ENCODE measurements at regions not wholly inside any gene's neighbourhood (a gene's known extent, or its start where the extent isn't known, plus 50 kb on each side); places are given as distances from the start of the nearest gene placed in this dataset.

- peaks cover 0 to 5% (median 0%) of the 10 kb centered on the region in 4 donors for H3K4me1 ChIP-seq
- 91% methylated on average over 6 of the region's 6 CpGs for WGBS, 2 donors
- no peak for DNase-seq
- no peaks in the 10 kb centered on the region for H3K27me3 ChIP-seq
- TF ChIP-seq EP300 (IDR thresholded peaks at IDR 0.05) = no peak
- no peak for TF ChIP-seq POLR2A (IDR thresholded peaks at IDR 0.05)
- TF ChIP-seq, protein P1, sequence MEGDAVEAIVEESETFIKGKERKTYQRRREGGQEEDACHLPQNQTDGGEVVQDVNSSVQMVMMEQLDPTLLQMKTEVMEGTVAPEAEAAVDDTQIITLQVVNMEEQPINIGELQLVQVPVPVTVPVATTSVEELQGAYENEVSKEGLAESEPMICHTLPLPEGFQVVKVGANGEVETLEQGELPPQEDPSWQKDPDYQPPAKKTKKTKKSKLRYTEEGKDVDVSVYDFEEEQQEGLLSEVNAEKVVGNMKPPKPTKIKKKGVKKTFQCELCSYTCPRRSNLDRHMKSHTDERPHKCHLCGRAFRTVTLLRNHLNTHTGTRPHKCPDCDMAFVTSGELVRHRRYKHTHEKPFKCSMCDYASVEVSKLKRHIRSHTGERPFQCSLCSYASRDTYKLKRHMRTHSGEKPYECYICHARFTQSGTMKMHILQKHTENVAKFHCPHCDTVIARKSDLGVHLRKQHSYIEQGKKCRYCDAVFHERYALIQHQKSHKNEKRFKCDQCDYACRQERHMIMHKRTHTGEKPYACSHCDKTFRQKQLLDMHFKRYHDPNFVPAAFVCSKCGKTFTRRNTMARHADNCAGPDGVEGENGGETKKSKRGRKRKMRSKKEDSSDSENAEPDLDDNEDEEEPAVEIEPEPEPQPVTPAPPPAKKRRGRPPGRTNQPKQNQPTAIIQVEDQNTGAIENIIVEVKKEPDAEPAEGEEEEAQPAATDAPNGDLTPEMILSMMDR (IDR thresholded peaks at IDR 0.05) = no peak
- no peak for TF ChIP-seq POLR2AphosphoS5 (IDR thresholded peaks at IDR 0.05)
- H3K9me3 ChIP-seq = no peaks in the 10 kb centered on the region
- intact Hi-C loops (cut with DNase I) = no loop called here
- no peaks in the 10 kb centered on the region for H3K36me3 ChIP-seq
- no peak overlapping the region for H3K4me3 ChIP-seq
- no peak overlapping the region for H3K27ac ChIP-seq
These were observed 291.0 kb upstream of the ACVR2A start for GRCh38 chr2:147553775-147554271.

GRCh38 chr2:147550995-147551731 is 293.7 kb upstream of the ACVR2A start:
- TF ChIP-seq POLR2AphosphoS5 (IDR thresholded peaks at IDR 0.05) (no peak), EP300 (IDR thresholded peaks at IDR 0.05) (no peak), POLR2A (IDR thresholded peaks at IDR 0.05) (no peak)
- TF ChIP-seq, protein P1 (IDR thresholded peaks at IDR 0.05) = no peak
- Histone ChIP-seq H3K36me3 (no peaks in the 10 kb centered on the region), H3K4me1 (peaks cover 0 to 12% (median 2%) of the 10 kb centered on the region in 4 donors), H3K9me3 (no peaks in the 10 kb centered on the region), H3K27ac (no peak overlapping the region), H3K4me3 (no peak overlapping the region), H3K27me3 (no peaks in the 10 kb centered on the region)
- intact Hi-C loops (cut with DNase I) = no loop called here
- no peak for DNase-seq
- WGBS, 2 donors = 83 to 85% methylated on average over 5 of the region's 5 CpGs

DNA sequence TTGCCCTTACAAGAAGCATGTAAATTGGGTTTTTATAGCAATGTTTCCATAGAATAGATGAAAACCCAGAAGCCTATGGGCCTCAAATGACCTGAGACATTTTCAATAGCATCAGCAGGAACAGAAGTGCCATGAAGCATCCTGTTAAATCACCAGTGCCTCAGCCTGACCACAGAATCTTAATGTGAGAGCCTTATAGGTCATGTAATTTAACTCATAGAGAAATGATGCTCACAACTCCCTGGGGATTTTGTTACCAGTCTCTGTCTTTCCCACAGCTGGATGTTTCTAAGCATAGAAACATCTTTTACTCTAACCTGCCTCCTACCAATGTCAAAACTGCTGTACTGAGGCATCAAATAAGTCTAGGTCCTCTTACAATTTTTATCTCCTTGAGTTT is 295.8 kb upstream of the ACVR2A start:
- intact Hi-C loops (cut with DNase I) = no loop called here
- H3K27me3 ChIP-seq = no peaks in the 10 kb centered on the region
- no peak for TF ChIP-seq POLR2AphosphoS5 (IDR thresholded peaks at IDR 0.05)
- no peak for TF ChIP-seq POLR2A (IDR thresholded peaks at IDR 0.05)
- TF ChIP-seq EP300 (IDR thresholded peaks at IDR 0.05) = no peak
- TF ChIP-seq, protein P1 (IDR thresholded peaks at IDR 0.05) = no peak
- no peaks in the 10 kb centered on the region for H3K9me3 ChIP-seq
- peaks cover 0 to 10% (median 3%) of the 10 kb centered on the region in 4 donors for H3K4me1 ChIP-seq
- H3K4me3 ChIP-seq = no peak overlapping the region
- H3K36me3 ChIP-seq = no peaks in the 10 kb centered on the region
- DNase-seq = no peak
- no peak overlapping the region for H3K27ac ChIP-seq

GRCh38 chr2:147548451-147548850 is 296.4 kb upstream of the ACVR2A start:
- Histone ChIP-seq H3K4me1 (peaks cover 0 to 10% (median 3%) of the 10 kb centered on the region in 4 donors), H3K9me3 (no peaks in the 10 kb centered on the region), H3K27me3 (no peaks in the 10 kb centered on the region), H3K36me3 (no peaks in the 10 kb centered on the region), H3K4me3 (no peak overlapping the region), H3K27ac (no peak overlapping the region)
- 92 to 93% methylated on average over 1 of the region's 1 CpG for WGBS, 2 donors
- intact Hi-C loops (cut with DNase I) = no loop called here
- no peak for DNase-seq
- TF ChIP-seq POLR2A (IDR thresholded peaks at IDR 0.05) = no peak
- TF ChIP-seq POLR2AphosphoS5 (IDR thresholded peaks at IDR 0.05) = no peak
- TF ChIP-seq, protein P1 (IDR thresholded peaks at IDR 0.05) = no peak

Data from sigmoid colon (tissue), 6 donors.